ENCODE measurements at regions not wholly inside any gene's neighbourhood (a gene's known extent, or its start where the extent isn't known, plus 50 kb on each side); places are given as distances from the start of the nearest gene placed in this dataset.

GRCh38 chr2:43127941-43128558 is 98.4 kb downstream of the ZFP36L2 start:
- no peak for DNase-seq

- DNase-seq: peak; percentile 98
Measured at GRCh38 chr2:43127208-43127940, 99.0 kb downstream of the ZFP36L2 start.

- no peak for DNase-seq
Measured at GRCh38 chr2:43126817-43127207, 99.6 kb downstream of the ZFP36L2 start.

DNA sequence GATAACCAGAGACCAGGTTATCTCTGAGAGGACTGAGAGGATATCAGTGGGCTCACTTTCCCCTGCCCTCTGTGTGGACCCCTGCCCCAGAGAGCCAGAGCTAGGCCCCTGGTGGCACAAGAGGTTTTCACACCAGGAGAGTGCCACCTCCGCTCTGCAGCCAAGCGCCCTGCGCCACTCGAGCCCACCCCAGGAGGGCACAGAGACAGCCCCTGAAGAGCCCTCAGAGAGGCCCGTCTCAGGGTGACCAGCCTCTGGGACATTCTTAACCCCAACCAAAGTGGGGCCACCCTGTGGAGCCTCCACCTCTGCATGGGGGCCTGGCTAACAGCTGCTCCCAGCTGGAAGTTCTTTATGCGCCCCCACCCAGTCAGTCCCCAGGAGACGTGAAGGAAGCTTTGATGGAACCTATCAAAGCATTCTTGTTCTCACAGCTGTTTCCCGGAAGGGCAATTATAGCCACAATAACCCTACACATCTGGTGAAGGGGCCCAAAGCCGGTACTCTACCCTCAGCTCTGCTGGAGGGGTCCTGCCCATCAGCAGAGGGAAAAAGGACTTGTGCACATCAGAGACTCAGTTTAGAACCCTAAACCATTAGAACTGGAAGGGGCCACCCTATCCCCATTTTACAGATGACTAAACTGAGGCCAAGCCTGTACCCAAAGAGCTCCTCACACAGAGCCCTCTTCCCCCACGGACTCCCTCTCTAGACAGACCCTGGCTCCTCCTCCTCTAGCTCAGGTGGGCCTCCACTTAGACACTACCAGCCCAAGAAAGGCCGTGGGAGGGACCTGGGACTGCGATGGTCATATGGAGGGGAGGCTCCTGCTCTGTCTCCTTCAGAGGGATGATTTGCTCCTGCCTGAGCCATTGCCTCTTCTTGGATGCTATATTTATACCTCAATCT is 101.1 kb downstream of the ZFP36L2 start:
- DNase-seq: no peak

DNA sequence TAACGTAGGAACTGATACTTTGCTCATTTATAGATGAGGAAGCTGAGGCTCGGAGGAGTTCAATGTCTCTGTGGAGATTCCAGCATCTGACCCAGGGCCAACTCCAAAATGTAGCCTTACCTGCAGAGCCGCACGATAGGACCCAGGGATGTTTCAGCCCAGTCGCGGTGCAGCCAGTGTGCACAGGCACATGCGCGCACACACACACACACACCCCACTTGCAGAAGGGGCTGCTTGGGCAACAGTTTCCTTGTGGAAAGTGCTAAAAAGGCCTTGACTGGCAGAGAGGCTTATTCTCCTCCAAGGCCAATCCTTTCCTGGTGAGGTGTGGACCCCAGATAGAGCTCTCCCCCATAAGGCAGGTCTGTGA is 101.7 kb downstream of the ZFP36L2 start:
- DNase-seq: no peak

GRCh38 chr2:43123981-43124686 is 102.3 kb downstream of the ZFP36L2 start:
- no peak for DNase-seq

DNA sequence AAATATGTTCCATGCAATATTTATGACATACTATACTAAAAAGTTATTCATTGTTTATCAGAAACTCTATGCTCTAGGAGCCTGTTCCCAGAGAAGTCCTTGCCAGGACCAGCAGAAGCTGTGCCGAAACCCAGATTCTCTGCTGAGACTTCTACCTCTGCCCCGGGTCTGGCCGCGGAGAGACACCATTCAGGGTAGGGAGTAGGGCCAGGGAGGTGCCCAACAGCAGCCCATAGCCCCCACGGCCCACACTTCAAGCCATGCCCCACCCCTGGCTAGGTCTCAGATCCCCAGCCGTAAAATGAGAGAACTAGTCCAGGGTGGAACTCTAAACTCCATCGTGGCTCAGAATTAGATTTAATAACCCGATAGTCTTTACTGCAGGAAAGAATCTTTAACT is 102.9 kb downstream of the ZFP36L2 start:
- no peak for DNase-seq

DNA sequence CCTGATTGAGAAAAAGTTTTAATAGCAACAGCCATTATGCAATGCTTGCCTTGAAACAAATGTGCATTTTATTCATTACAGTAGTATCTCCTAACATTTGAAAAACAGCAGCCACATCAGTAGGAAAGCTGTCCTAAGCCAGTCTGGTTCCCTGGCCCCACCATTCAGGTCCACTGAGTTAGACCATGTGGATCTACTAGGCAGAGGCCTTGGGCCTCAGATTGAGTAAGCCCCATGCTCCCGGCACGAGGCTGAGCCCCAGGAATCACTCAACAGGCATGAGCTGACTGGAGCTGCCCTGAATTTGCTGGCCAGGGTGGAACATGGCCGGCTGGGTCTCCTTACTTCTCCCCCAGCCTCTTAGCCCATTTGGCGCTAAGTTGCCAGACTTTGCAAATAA is 103.4 kb downstream of the ZFP36L2 start:
- DNase-seq: no peak

GRCh38 chr2:43121580-43122314 is 104.7 kb downstream of the ZFP36L2 start:
- DNase-seq: no peak

DNA sequence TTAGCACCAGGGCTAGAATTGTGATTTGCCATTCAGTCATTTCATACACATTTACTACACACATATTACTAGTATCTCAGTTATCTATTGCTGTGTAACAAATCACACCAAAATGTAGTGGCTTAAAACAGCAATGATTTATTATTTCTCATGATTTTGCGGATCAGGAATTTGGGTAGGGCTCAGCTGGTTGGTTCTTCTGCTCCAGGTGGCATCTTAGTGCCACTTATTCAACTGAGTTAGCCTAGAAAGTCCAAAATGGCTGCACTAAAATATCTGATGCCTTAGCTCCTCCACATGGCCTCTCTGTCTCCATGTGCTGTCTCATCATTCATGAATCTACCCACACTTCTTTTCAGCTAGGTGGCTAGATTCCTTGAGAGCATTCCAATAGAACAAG is 107.1 kb downstream of the ZFP36L2 start:
- DNase-seq: no peak

DNA sequence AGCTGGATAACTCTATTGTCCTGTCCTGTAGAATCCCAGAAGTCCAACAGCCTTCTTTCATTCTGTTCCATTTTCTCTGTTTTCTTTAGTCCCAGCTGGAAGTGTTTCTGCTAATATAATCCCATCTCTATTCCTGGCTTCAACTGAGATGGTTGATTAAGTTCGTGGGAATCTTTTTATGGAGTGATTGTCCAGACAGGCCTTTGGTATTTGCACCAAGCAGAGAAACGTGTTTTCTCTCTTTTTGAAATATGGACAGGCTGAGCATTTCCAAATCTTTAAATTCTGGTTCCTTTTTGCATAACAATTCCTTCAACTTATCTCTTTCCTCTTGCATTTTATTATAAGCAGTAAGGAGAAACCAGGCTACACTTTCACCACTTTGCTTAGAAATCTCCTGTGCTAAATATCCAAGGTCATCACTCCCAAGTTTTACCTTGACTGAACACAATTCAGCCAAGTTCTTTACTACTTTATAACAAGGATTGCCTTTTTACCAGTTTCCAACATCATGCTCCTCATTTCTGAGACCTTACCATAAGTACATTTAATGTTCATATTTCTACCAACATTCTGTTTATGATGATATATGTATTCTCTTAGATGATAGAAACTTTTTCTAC is 108.8 kb downstream of the ZFP36L2 start:
- no peak for DNase-seq

GRCh38 chr2:43116988-43117387 is 109.4 kb downstream of the ZFP36L2 start:
- DNase-seq: no peak

DNA sequence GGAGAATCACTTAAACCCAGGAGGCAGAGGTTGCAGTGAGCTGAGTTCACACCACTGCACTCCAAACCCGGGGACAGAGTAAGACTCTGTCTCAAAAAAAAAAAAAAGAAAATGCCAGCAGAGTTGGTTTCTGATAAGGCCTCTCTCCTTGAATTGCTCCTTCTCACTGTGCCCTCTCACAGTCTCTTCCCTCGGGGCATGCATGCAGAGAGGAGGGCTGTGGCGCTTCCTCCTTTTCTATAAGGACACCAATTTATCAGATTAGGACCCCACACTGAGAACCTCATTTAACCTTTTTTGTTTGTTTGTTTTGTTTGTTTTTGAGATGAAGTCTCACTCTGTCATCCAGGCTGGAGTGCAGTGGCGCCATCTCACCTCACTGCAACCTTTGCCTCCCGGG is 110.5 kb downstream of the ZFP36L2 start:
- DNase-seq: no peak

DNA sequence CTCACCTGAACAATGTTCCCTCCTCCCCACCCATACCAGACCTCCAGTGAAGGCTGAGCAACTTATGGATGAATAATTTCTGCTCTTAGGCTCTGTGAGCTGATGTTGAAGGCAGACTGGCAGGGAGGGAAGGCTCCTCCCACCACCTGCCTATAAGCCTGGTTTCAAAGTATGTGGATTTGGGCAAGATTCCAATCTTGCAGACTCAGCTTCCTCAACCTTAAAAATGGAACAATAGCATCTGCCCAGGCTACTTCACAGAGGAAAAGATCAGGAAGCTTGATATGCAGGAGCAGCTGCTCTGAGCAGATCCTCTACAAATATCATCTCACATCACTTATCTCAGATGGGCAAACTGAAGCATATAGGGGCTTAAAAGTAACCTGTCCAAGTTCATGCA is 112.2 kb downstream of the ZFP36L2 start:
- no peak for DNase-seq

- no peak for DNase-seq
Measured at GRCh38 chr2:43111788-43112554, 114.4 kb downstream of the ZFP36L2 start.

DNA sequence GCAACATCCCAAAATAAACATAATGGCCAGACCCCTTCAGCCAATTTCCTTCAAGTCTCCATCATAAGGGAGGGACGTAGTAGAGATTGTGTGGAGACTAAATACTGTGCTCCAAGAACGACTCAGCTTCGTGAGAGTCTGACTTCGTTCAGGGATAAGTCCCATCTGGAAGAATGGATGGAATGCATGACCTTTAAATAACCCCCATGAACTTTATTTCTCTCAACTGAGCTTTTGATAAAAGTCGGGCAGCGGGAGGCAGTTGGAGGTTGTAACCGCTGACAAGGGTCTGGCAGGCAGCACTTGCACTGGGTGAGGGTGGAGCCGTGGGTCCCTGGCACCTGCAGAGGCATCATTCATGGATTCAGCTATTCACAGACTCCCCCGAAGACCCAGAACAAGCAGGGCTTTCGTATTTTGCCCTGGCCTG is 115.9 kb downstream of the ZFP36L2 start:
- no peak for DNase-seq

- no peak for DNase-seq
Measured at GRCh38 chr2:43109261-43109743, 117.1 kb downstream of the ZFP36L2 start.

- DNase-seq: no peak
Measured at GRCh38 chr2:43107679-43108078, 118.7 kb downstream of the ZFP36L2 start.

- DNase-seq: no peak
Measured at GRCh38 chr2:43106559-43107527, 119.6 kb downstream of the ZFP36L2 start.
